ENCODE measurements at regions not wholly inside any gene's neighbourhood (a gene's known extent, or its start where the extent isn't known, plus 50 kb on each side); places are given as distances from the start of the nearest gene placed in this dataset.

DNA sequence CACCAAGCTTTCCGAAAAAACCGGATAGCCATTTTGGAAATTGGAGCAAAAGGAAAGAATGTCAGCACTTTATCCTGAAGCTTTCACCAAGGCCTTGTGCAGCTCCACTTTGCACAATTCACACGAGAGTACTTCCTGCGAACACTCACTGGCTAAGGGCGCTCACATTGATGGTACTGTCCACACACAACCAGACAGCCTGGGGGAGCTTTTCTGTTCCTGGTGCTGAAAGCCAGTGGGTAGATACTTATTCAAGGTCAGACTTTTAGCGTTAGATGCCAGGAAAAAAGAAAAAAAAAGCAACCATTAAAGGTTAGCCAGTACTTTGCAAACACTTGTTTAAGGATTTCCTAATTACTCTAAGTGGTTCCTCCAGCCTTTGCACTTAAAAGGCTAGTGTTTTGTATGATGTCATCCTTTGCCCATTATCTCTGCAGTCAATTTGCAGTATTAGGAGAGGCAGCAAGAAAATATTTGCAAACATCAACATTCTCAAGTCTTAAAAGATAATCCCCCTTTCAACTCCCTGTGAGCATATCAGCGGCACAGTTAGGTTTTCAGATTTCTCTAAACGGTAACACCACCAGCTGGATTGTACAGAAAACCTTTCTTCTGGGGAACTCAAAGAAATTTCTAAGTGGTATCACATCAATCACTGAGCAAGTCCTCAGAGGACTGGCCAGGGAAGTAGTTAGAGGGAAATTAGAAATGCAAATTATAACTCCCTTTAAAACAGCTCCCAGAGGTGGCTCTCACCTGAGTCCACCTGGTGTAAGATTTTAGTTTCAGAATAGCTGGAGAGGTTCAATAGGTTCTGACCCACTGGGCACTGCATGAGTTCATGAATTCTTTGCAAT, 243.4 kb upstream of the IRX5 start (continued):
- TF ChIP-seq ZFHX2 (tag by site-specific recombination; conservative IDR thresholded peaks at IDR 0.05) (no peak), HOXD13 (CRISPR knock-in tag; IDR thresholded peaks at IDR 0.05; ENCODE audit: borderline replicate concordance) (no peak), MYNN (tag by site-specific recombination; IDR thresholded peaks at IDR 0.05; ENCODE audit: borderline replicate concordance) (no peak), ZFP3 (tag by site-specific recombination; IDR thresholded peaks at IDR 0.05; ENCODE audit: low read depth) (no peak), ZNF24 (tag by site-specific recombination; IDR thresholded peaks at IDR 0.05) (peak; percentile 43; the same call in 1 of the 2 replicates), BCL11A (tag by site-specific recombination; IDR thresholded peaks at IDR 0.05; ENCODE audit: low read depth) (no peak; the same call in 1 of the 2 replicates), ZNF311 (tag by site-specific recombination; IDR thresholded peaks at IDR 0.05; ENCODE audit: borderline replicate concordance) (no peak), ZNF394 (tag by site-specific recombination; IDR thresholded peaks at IDR 0.05; ENCODE audit: borderline replicate concordance) (no peak), REPIN1 (tag by site-specific recombination; IDR thresholded peaks at IDR 0.05; ENCODE audit: low read depth) (no peak), SP7 (tag by site-specific recombination; IDR thresholded peaks at IDR 0.05) (peak; percentile 52), ZNF529 (tag by site-specific recombination; IDR thresholded peaks at IDR 0.05; ENCODE audit: insufficient replicate concordance) (no peak), ZNF677 (tag by site-specific recombination; IDR thresholded peaks at IDR 0.05) (no peak), ZNF792 (tag by site-specific recombination; IDR thresholded peaks at IDR 0.05) (no peak), ZBTB20 (tag by site-specific recombination; IDR thresholded peaks at IDR 0.05) (no peak), OSR2 (tag by site-specific recombination; IDR thresholded peaks at IDR 0.05) (peak; percentile 91), ZNF701 (tag by site-specific recombination; IDR thresholded peaks at IDR 0.05) (no peak), BCL11B (tag by site-specific recombination; IDR thresholded peaks at IDR 0.05; ENCODE audit: low read depth) (no peak), ZNF626 (tag by site-specific recombination; IDR thresholded peaks at IDR 0.05) (no peak), SCRT2 (tag by site-specific recombination; IDR thresholded peaks at IDR 0.05) (no peak), ZNF660 (tag by site-specific recombination; IDR thresholded peaks at IDR 0.05) (no peak), ZNF16 (tag by site-specific recombination; IDR thresholded peaks at IDR 0.05; ENCODE audit: low read depth) (no peak), HOXA7 (CRISPR knock-in tag; IDR thresholded peaks at IDR 0.05; ENCODE audit: borderline replicate concordance) (no peak), ZFP69B (tag by site-specific recombination; IDR thresholded peaks at IDR 0.05) (peak; percentile 51; the same call in 1 of the 2 replicates), ZNF10 (tag by site-specific recombination; IDR thresholded peaks at IDR 0.05) (no peak), ZNF433 (tag by site-specific recombination; IDR thresholded peaks at IDR 0.05; ENCODE audit: low read depth) (no peak)
- TF ChIP-seq, protein P1, sequence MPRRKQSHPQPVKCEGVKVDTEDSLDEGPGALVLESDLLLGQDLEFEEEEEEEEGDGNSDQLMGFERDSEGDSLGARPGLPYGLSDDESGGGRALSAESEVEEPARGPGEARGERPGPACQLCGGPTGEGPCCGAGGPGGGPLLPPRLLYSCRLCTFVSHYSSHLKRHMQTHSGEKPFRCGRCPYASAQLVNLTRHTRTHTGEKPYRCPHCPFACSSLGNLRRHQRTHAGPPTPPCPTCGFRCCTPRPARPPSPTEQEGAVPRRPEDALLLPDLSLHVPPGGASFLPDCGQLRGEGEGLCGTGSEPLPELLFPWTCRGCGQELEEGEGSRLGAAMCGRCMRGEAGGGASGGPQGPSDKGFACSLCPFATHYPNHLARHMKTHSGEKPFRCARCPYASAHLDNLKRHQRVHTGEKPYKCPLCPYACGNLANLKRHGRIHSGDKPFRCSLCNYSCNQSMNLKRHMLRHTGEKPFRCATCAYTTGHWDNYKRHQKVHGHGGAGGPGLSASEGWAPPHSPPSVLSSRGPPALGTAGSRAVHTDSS (tag by site-specific recombination; IDR thresholded peaks at IDR 0.05) = no peak
- TF ChIP-seq, protein P2, sequence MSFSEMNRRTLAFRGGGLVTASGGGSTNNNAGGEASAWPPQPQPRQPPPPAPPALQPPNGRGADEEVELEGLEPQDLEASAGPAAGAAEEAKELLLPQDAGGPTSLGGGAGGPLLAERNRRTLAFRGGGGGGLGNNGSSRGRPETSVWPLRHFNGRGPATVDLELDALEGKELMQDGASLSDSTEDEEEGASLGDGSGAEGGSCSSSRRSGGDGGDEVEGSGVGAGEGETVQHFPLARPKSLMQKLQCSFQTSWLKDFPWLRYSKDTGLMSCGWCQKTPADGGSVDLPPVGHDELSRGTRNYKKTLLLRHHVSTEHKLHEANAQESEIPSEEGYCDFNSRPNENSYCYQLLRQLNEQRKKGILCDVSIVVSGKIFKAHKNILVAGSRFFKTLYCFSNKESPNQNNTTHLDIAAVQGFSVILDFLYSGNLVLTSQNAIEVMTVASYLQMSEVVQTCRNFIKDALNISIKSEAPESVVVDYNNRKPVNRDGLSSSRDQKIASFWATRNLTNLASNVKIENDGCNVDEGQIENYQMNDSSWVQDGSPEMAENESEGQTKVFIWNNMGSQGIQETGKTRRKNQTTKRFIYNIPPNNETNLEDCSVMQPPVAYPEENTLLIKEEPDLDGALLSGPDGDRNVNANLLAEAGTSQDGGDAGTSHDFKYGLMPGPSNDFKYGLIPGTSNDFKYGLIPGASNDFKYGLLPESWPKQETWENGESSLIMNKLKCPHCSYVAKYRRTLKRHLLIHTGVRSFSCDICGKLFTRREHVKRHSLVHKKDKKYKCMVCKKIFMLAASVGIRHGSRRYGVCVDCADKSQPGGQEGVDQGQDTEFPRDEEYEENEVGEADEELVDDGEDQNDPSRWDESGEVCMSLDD (tag by site-specific recombination; IDR thresholded peaks at IDR 0.05) = no peak
- TF ChIP-seq, protein P3, sequence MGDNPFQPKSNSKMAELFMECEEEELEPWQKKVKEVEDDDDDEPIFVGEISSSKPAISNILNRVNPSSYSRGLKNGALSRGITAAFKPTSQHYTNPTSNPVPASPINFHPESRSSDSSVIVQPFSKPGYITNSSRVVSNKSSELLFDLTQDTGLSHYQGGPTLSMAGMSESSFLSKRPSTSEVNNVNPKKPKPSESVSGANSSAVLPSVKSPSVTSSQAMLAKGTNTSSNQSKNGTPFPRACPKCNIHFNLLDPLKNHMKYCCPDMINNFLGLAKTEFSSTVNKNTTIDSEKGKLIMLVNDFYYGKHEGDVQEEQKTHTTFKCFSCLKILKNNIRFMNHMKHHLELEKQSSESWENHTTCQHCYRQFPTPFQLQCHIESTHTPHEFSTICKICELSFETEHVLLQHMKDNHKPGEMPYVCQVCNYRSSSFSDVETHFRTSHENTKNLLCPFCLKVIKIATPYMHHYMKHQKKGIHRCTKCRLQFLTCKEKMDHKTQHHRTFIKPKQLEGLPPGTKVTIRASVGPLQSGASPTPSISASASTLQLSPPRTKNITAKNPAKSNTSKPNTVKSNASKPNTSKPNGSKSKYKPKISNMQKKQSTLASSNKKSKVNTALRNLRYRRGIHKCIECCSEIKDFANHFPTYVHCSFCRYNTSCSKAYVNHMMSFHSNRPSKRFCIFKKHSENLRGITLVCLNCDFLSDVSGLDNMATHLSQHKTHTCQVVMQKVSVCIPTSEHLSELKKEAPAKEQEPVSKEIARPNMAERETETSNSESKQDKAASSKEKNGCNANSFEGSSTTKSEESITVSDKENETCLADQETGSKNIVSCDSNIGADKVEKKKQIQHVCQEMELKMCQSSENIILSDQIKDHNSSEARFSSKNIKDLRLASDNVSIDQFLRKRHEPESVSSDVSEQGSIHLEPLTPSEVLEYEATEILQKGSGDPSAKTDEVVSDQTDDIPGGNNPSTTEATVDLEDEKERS (tag by site-specific recombination; IDR thresholded peaks at IDR 0.05) = no peak
- TF ChIP-seq, protein P4, sequence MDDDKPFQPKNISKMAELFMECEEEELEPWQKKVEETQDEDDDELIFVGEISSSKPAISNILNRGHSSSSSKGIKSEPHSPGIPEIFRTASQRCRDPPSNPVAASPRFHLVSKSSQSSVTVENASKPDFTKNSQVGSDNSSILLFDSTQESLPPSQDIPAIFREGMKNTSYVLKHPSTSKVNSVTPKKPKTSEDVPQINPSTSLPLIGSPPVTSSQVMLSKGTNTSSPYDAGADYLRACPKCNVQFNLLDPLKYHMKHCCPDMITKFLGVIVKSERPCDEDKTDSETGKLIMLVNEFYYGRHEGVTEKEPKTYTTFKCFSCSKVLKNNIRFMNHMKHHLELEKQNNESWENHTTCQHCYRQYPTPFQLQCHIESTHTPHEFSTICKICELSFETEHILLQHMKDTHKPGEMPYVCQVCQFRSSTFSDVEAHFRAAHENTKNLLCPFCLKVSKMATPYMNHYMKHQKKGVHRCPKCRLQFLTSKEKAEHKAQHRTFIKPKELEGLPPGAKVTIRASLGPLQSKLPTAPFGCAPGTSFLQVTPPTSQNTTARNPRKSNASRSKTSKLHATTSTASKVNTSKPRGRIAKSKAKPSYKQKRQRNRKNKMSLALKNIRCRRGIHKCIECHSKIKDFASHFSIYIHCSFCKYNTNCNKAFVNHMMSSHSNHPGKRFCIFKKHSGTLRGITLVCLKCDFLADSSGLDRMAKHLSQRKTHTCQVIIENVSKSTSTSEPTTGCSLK (tag by site-specific recombination; IDR thresholded peaks at IDR 0.05) = no peak
